Lung (tissue), 11 donors: ENCODE measurements at regions not wholly inside any gene's neighbourhood (a gene's known extent, or its start where the extent isn't known, plus 50 kb on each side); places are given as distances from the start of the nearest gene placed in this dataset.
A peak's percentile ranks its signal among the peaks of the same experiment; 100 is the strongest.

ENCODE experiments used
- ATAC-seq: fragments of 200-7000 bp; cut with Tn5 transposase; one replicate; pipeline ENCODE4 v1.9.1; 2020; ENCODE audit warnings: moderate number of reproducible peaks; ENCODE audit not compliant: insufficient read depth, low FRiP score
- DNase-seq, 3 donors: peaks; one replicate each; pipeline ENCODE4 v3.0.0-alpha.2; 2013 to 2017
- H3K27ac ChIP-seq, 2 donors: one replicate each; pipeline ENCODE4 v1.5.1; 2013; ENCODE audit warnings: mild to moderate bottlenecking in 2 of 2, moderate library complexity in 2 of 2, control low read depth in 1 of 2, inconsistent platforms in 1 of 2, low read depth in 1 of 2, low read length in 1 of 2
- H3K27me3 ChIP-seq, 3 donors: one replicate each; pipeline ENCODE4 v1.5.1; 2013; ENCODE audit warnings: low read length in 2 of 3; ENCODE audit not compliant: control insufficient read depth in 3 of 3, insufficient read depth in 3 of 3
- H3K36me3 ChIP-seq, 4 donors: one replicate each; pipeline ENCODE4 v1.5.1; 2013; ENCODE audit warnings: low read length in 4 of 4, mild to moderate bottlenecking in 1 of 4, moderate library complexity in 1 of 4; ENCODE audit not compliant: control insufficient read depth in 4 of 4, insufficient read depth in 4 of 4
- H3K4me1 ChIP-seq, 5 donors: one replicate each; pipeline ENCODE4 v1.5.1; 2013; ENCODE audit warnings: low read length in 5 of 5, mild to moderate bottlenecking in 2 of 5, moderate library complexity in 1 of 5; ENCODE audit not compliant: control insufficient read depth in 5 of 5, insufficient read depth in 5 of 5
- H3K4me3 ChIP-seq: one replicate; pipeline ENCODE4 v1.5.1; 2013; ENCODE audit warnings: mild to moderate bottlenecking, control low read depth, moderate library complexity
- H3K9ac ChIP-seq, 2 donors: one replicate each; pipeline ENCODE4 v1.5.1; 2013; ENCODE audit warnings: low read length in 2 of 2, control low read depth in 1 of 2; ENCODE audit not compliant: insufficient read depth in 1 of 2
- H3K9me3 ChIP-seq, 4 donors: one replicate each; pipeline ENCODE4 v1.5.1; 2013; ENCODE audit warnings: low read length in 3 of 4, mild to moderate bottlenecking in 1 of 4, moderate library complexity in 1 of 4; ENCODE audit not compliant: control insufficient read depth in 4 of 4, insufficient read depth in 3 of 4
- whole genome bisulfite sequencing, 2 donors: extraction: QIAGEN DNeasy Blood & Tissue Kit; methylation state at CpG; one replicate each; pipeline ENCODE4 v1.1.7; 2013; 5-methylcytosine and 5-hydroxymethylcytosine counted together
- TF ChIP-seq, protein P1 (sequence below): IDR thresholded peaks from 2 replicates; pipeline ENCODE4 v1.5.1; 2012; ENCODE audit warnings: mild to moderate bottlenecking; ENCODE audit errors: control extremely low read depth, extremely low read depth
- donor health status: control.
- donor health status: control.
- donor health status: Bipolar disorder and iron deficiency.
- donor health status: healthy.
- donor health status: DM: yes; HTN: yes; CAD: no.

DNA sequence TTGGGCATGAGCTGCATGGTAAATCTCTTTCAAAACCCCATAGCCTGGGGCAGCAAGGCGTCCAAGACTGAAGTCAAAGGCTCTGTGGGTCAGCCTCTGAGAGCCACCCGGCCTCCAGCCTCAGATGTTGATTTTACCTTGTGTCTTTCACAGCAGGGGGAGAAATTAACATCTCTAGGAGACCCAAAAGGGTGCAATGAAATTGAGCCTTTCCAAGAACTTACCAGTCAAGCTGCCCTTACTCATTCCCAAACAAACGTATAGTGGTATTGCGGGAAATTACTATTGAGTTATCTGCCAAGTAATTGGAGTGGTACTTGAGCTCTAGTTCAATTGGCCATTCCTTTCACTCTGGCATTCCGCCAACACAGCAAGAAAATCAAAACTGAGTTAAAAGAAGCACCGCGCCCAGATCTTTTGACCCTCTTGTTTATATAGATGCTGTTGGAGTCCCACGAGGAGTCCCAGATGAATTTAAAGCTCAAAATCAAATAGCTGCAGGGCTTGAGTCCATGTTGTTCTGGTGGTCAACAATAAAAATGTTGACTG, 380.7 kb upstream of the SYT1 start:
- DNase-seq (peak in 1 of 3 donors; percentile 16), ATAC-seq (no peak)
- Histone ChIP-seq H3K9me3 (peaks cover 0 to 5% (median 0%) of the 10 kb centered on the region in 4 donors), H3K9ac (no peak overlapping the region), H3K36me3 (no peaks in the 10 kb centered on the region), H3K4me1 (peaks cover 0 to 2% (median 0%) of the 10 kb centered on the region in 5 donors), H3K4me3 (no peak overlapping the region), H3K27ac (no peak overlapping the region), H3K27me3 (no peaks in the 10 kb centered on the region)
- WGBS, 2 donors: 66 to 75% methylated on average over 8 of the region's 8 CpGs
- TF ChIP-seq, protein P1, sequence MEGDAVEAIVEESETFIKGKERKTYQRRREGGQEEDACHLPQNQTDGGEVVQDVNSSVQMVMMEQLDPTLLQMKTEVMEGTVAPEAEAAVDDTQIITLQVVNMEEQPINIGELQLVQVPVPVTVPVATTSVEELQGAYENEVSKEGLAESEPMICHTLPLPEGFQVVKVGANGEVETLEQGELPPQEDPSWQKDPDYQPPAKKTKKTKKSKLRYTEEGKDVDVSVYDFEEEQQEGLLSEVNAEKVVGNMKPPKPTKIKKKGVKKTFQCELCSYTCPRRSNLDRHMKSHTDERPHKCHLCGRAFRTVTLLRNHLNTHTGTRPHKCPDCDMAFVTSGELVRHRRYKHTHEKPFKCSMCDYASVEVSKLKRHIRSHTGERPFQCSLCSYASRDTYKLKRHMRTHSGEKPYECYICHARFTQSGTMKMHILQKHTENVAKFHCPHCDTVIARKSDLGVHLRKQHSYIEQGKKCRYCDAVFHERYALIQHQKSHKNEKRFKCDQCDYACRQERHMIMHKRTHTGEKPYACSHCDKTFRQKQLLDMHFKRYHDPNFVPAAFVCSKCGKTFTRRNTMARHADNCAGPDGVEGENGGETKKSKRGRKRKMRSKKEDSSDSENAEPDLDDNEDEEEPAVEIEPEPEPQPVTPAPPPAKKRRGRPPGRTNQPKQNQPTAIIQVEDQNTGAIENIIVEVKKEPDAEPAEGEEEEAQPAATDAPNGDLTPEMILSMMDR: no peak

DNA sequence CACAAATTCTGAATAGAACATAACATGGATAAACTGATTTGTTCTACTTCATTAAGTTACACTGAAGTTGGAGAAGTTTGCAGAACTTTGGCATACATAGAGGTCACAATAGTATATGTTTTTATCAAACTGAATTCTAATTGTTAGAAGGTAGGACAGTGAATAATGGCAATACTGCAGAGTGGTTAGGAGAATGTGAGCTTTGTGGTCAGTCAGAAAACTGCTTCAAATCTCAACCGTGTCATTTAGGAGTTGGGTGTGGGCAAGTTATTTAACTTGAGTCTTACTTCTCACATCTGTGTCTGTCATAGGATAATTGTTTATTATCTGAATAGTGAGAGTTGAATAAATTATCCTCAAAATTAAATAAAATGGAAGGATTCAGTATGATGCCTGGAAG, 374.6 kb upstream of the SYT1 start:
- 65 to 69% methylated on average over 1 of the region's 1 CpG for WGBS, 2 donors

GRCh38 chr12:78490861-78491260, 373.7 kb upstream of the SYT1 start:
- H3K9ac ChIP-seq: no peak overlapping the region
- no peak overlapping the region for H3K4me3 ChIP-seq
- peaks cover 0 to 2% (median 0%) of the 10 kb centered on the region in 4 donors for H3K9me3 ChIP-seq
- no peak overlapping the region for H3K27ac ChIP-seq
- WGBS, 2 donors: 49 to 73% methylated on average over 1 of the region's 1 CpG
- no peaks in the 10 kb centered on the region for H3K36me3 ChIP-seq
- TF ChIP-seq, protein P1: no peak
- no peaks in the 10 kb centered on the region for H3K4me1 ChIP-seq
- no peaks in the 10 kb centered on the region for H3K27me3 ChIP-seq
- DNase-seq (peak in 1 of 3 donors; percentile 18), ATAC-seq (no peak)

More for the DNA sequence above, 374.6 kb upstream of the SYT1 start:
- ATAC-seq (no peak), DNase-seq (no peak)
- Histone ChIP-seq H3K36me3 (no peaks in the 10 kb centered on the region), H3K27ac (no peak overlapping the region), H3K9ac (no peak overlapping the region), H3K4me1 (no peaks in the 10 kb centered on the region), H3K4me3 (no peak overlapping the region), H3K27me3 (no peaks in the 10 kb centered on the region), H3K9me3 (peaks cover 0 to 2% (median 0%) of the 10 kb centered on the region in 4 donors)
- TF ChIP-seq, protein P1: no peak

GRCh38 chr12:78494911-78495310, 369.7 kb upstream of the SYT1 start:
- 39 to 57% methylated on average over 1 of the region's 1 CpG for WGBS, 2 donors
- H3K27ac ChIP-seq: no peak overlapping the region
- H3K4me1 ChIP-seq: no peaks in the 10 kb centered on the region
- no peak for ATAC-seq
- TF ChIP-seq, protein P1: no peak
- H3K4me3 ChIP-seq: no peak overlapping the region
- no peaks in the 10 kb centered on the region for H3K36me3 ChIP-seq
- H3K9ac ChIP-seq: no peak overlapping the region
- DNase-seq: no peak
- H3K9me3 ChIP-seq: no peaks in the 10 kb centered on the region
- no peaks in the 10 kb centered on the region for H3K27me3 ChIP-seq
